ENCODE measurements at regions not wholly inside any gene's neighbourhood (a gene's known extent, or its start where the extent isn't known, plus 50 kb on each side); places are given as distances from the start of the nearest gene placed in this dataset.

DNA sequence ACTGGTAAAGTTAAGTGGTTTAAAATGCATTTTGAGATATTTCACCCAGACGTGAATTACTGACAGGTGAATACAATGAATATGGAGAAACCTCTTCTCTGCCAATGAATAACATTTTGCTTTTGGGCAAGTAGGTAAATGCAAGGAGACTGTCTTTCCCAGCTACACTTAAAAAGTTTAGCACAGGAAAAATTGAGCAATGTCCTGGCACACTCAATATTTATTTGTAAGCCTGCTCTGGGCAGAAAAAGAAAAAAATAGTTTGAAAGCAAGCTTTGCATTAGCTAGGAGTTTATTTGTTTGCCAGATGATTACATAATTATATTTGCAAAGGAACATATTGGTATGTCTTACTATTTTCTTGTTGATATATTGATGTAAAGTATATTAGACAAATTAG, 624.2 kb downstream of the ACTR3B start:
- Histone ChIP-seq H3K27me3 (ENCODE audit: insufficient read depth, low read length) (no peaks in the 10 kb centered on the region), H2AFZ (ENCODE audit: low read depth, low read length) (no peak overlapping the region), H3K27ac (ENCODE audit: low read depth, low read length) (no peak overlapping the region), H4K20me1 (ENCODE audit: insufficient read depth, low read length) (no peaks in the 10 kb centered on the region), H3K4me2 (ENCODE audit: low read length) (no peak overlapping the region), H3K9ac (ENCODE audit: low read length) (no peak overlapping the region), H3K36me3 (ENCODE audit: insufficient read depth, low read length) (no peaks in the 10 kb centered on the region), H3K4me1 (ENCODE audit: insufficient read depth, low read length) (no peaks in the 10 kb centered on the region), H3K79me2 (ENCODE audit: insufficient read depth, low read length) (no peaks in the 10 kb centered on the region), H3K4me3 (ENCODE audit: insufficient read depth, low read depth, low read length) (no peak overlapping the region), H3K9me3 (ENCODE audit: insufficient read depth, low read depth, low read length) (no peaks in the 10 kb centered on the region)
- DNase-seq (ENCODE audit: low read depth) (no peak), FAIRE-seq (no peak)
- Mint-ChIP-seq H3K9me3 (ENCODE audit: unreplicated experiment) (peaks cover 10% of the 10 kb centered on the region), H3K4me1 (ENCODE audit: low read depth, unreplicated experiment) (no peaks in the 10 kb centered on the region), H3K4me3 (ENCODE audit: unreplicated experiment) (no peak overlapping the region), H3K27ac (ENCODE audit: unreplicated experiment) (no peak overlapping the region), H3K36me3 (ENCODE audit: low read depth, unreplicated experiment) (no peaks in the 10 kb centered on the region), H3K27me3 (ENCODE audit: low read depth, unreplicated experiment) (peaks cover 2% of the 10 kb centered on the region)
- TF ChIP-seq EZH2 (IDR thresholded peaks at IDR 0.05; ENCODE audit: insufficient read depth, low read length): no peak
- TF ChIP-seq, protein P1, sequence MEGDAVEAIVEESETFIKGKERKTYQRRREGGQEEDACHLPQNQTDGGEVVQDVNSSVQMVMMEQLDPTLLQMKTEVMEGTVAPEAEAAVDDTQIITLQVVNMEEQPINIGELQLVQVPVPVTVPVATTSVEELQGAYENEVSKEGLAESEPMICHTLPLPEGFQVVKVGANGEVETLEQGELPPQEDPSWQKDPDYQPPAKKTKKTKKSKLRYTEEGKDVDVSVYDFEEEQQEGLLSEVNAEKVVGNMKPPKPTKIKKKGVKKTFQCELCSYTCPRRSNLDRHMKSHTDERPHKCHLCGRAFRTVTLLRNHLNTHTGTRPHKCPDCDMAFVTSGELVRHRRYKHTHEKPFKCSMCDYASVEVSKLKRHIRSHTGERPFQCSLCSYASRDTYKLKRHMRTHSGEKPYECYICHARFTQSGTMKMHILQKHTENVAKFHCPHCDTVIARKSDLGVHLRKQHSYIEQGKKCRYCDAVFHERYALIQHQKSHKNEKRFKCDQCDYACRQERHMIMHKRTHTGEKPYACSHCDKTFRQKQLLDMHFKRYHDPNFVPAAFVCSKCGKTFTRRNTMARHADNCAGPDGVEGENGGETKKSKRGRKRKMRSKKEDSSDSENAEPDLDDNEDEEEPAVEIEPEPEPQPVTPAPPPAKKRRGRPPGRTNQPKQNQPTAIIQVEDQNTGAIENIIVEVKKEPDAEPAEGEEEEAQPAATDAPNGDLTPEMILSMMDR (IDR thresholded peaks at IDR 0.05; ENCODE audit: insufficient read depth, low read depth, low read length): no peak

DNA sequence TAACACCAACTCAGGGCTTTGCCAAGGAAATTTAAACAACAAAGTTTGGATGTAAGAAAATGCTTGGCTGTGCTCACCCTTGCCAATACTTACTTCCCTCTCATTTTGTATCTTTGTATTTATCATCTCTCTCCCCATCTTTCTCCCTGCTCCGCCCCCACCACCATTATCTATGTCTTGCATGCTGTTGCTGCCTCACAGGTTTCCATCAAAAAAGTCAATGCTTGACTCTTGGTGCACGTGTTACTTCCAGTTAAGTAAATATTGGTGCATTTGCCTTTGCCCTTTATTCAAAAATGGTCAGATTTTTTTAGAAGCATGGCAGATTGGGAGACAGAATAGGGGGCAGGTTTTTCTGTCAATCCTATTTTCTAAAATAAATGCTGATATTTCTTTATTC, 626.0 kb downstream of the ACTR3B start:
- H3K27ac Mint-ChIP-seq (ENCODE audit: unreplicated experiment): no peak overlapping the region
- no peaks in the 10 kb centered on the region for H3K27me3 ChIP-seq (ENCODE audit: insufficient read depth, low read length)
- no peaks in the 10 kb centered on the region for H3K4me1 Mint-ChIP-seq (ENCODE audit: low read depth, unreplicated experiment)
- H4K20me1 ChIP-seq (ENCODE audit: insufficient read depth, low read length): no peaks in the 10 kb centered on the region
- no peaks in the 10 kb centered on the region for H3K36me3 Mint-ChIP-seq (ENCODE audit: low read depth, unreplicated experiment)
- no peaks in the 10 kb centered on the region for H3K9me3 ChIP-seq (ENCODE audit: insufficient read depth, low read depth, low read length)
- no peak for TF ChIP-seq EZH2 (IDR thresholded peaks at IDR 0.05; ENCODE audit: insufficient read depth, low read length)
- TF ChIP-seq, protein P1 (IDR thresholded peaks at IDR 0.05; ENCODE audit: insufficient read depth, low read depth, low read length): no peak
- H3K9ac ChIP-seq (ENCODE audit: low read length): no peak overlapping the region
- no peaks in the 10 kb centered on the region for H3K36me3 ChIP-seq (ENCODE audit: insufficient read depth, low read length)
- H3K4me2 ChIP-seq (ENCODE audit: low read length): no peak overlapping the region
- H3K27me3 Mint-ChIP-seq (ENCODE audit: low read depth, unreplicated experiment): peaks cover 2% of the 10 kb centered on the region
- H3K79me2 ChIP-seq (ENCODE audit: insufficient read depth, low read length): no peaks in the 10 kb centered on the region
- no peaks in the 10 kb centered on the region for H3K4me1 ChIP-seq (ENCODE audit: insufficient read depth, low read length)
- H2AFZ ChIP-seq (ENCODE audit: low read depth, low read length): no peak overlapping the region
- H3K9me3 Mint-ChIP-seq (ENCODE audit: unreplicated experiment): peaks cover 14% of the 10 kb centered on the region
- no peak overlapping the region for H3K4me3 Mint-ChIP-seq (ENCODE audit: unreplicated experiment)
- FAIRE-seq (no peak), DNase-seq (ENCODE audit: low read depth) (no peak)
- no peak overlapping the region for H3K4me3 ChIP-seq (ENCODE audit: insufficient read depth, low read depth, low read length)
- H3K27ac ChIP-seq (ENCODE audit: low read depth, low read length): no peak overlapping the region

DNA sequence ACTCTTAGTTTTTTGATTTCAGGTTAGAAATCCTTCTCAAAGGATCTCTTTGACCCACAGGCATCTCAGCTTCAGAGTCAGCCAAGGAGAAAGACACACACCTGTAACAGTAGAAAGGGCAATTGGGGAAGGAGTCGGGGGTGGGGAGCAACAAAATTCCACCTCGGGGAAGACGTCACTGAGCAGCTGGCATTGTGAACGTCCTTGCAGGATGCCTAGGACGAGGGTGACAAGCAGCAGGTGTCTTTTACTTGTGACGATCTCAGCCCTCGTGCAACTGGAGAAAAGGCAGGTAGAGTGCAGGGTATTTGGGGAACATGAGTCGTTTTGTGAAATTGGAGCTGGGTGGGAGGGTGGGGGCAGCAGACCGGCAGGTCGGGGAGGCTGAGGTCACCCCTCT, 627.0 kb downstream of the ACTR3B start:
- Mint-ChIP-seq H3K27ac (ENCODE audit: unreplicated experiment) (no peak overlapping the region), H3K36me3 (ENCODE audit: low read depth, unreplicated experiment) (no peaks in the 10 kb centered on the region), H3K4me3 (ENCODE audit: unreplicated experiment) (no peak overlapping the region), H3K4me1 (ENCODE audit: low read depth, unreplicated experiment) (no peaks in the 10 kb centered on the region), H3K27me3 (ENCODE audit: low read depth, unreplicated experiment) (peaks cover 2% of the 10 kb centered on the region), H3K9me3 (ENCODE audit: unreplicated experiment) (peaks cover 14% of the 10 kb centered on the region)
- FAIRE-seq: no peak
- no peak for DNase-seq (ENCODE audit: low read depth)
- no peaks in the 10 kb centered on the region for H3K79me2 ChIP-seq (ENCODE audit: insufficient read depth, low read length)
- H3K27ac ChIP-seq (ENCODE audit: low read depth, low read length): no peak overlapping the region
- H2AFZ ChIP-seq (ENCODE audit: low read depth, low read length): no peak overlapping the region
- H3K4me1 ChIP-seq (ENCODE audit: insufficient read depth, low read length): no peaks in the 10 kb centered on the region
- no peak overlapping the region for H3K4me3 ChIP-seq (ENCODE audit: insufficient read depth, low read depth, low read length)
- no peak overlapping the region for H3K9ac ChIP-seq (ENCODE audit: low read length)
- H3K4me2 ChIP-seq (ENCODE audit: low read length): no peak overlapping the region
- H3K36me3 ChIP-seq (ENCODE audit: insufficient read depth, low read length): no peaks in the 10 kb centered on the region
- no peaks in the 10 kb centered on the region for H4K20me1 ChIP-seq (ENCODE audit: insufficient read depth, low read length)
- no peak for TF ChIP-seq EZH2 (IDR thresholded peaks at IDR 0.05; ENCODE audit: insufficient read depth, low read length)
- TF ChIP-seq, protein P1 (IDR thresholded peaks at IDR 0.05; ENCODE audit: insufficient read depth, low read depth, low read length): no peak
- H3K27me3 ChIP-seq (ENCODE audit: insufficient read depth, low read length): no peaks in the 10 kb centered on the region
- no peaks in the 10 kb centered on the region for H3K9me3 ChIP-seq (ENCODE audit: insufficient read depth, low read depth, low read length)
